ENCODE measurements at regions not wholly inside any gene's neighbourhood (a gene's known extent, or its start where the extent isn't known, plus 50 kb on each side); places are given as distances from the start of the nearest gene placed in this dataset.
"Not testable (repeated sequence)": the region's sequence is repeated elsewhere in the genome, so short reads cannot be mapped to it uniquely, and the experiment has no call there.

DNA sequence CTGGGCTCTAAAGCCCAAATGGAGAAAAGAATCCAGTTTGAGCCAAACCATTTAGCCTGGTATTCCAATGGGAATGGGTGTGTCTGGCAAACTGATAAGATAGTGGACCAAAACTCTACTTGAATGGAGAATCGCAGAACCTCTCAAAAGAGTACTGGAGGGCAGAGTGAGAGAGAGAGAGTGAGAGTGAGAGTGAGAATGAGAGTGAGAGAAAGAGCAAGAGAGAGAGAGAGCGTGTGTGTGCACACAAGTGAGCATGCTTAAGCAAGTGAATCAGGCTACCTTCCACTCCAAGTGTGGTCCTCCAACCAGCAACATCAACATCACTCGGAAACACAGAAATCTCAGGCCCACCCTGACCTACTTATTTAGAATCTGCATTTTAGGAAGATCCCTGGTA is 58.8 kb downstream of the UQCRFS1 start:
- DNase-seq (ENCODE audit: low spot score), result no peak

DNA sequence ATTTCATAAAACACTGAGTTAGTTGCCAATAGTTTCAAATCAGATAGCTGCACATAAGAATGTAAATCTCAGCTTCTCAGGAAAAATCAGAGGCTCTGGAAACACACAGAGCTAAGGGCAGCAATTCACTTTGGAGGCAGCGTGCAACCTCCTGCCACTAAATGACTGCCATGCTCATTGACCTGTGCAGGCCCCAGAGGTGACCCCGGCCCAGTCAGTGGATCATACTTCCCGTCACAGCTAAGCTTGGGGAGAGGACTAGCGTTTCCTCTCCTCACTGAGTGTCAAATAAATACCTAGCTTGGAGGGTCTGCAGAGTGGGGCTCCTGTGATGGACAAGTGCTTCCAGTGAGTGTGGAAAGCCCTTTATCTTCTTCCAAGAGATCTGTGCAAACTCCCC is 67.2 kb downstream of the UQCRFS1 start:
- no peak for DNase-seq (ENCODE audit: low spot score)

DNA sequence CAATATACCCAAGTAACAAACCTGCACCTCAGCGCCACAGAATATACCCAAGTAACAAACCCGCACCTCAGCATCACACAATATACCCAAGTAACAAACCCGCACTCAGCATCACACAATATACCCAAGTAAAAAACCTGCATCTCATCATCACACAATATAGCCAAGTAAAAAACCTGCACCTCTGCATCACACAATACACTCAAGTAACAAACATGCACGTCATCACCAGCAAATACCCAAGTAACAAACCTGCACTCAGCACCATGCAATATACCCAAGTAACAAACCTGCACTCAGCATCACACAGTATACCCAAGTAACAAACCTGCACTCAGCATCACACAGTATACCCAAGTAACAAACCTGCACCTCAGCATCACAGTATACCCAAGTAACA is 69.8 kb downstream of the UQCRFS1 start:
- DNase-seq (ENCODE audit: low spot score), result no peak

DNA sequence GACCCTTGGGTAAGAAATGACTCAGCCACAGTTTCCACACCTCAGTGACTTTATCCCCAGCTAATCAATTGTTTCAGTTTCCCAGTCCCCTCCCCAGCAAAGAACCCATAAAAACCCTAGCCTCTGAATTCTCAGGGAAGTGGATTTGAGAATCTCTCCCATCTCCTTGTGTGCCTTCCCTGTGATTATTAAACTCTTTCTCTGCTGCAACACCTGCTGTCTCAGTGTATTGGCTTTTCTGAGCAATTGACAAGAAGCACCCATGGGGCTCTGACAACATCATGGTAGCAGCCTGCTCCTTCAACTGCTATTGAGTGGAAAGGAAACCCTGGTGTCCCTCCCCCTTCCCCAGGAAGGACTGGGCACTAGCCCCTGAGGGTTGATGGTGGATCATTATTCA is 73.7 kb downstream of the UQCRFS1 start:
- no peak for DNase-seq (ENCODE audit: low spot score)

DNA sequence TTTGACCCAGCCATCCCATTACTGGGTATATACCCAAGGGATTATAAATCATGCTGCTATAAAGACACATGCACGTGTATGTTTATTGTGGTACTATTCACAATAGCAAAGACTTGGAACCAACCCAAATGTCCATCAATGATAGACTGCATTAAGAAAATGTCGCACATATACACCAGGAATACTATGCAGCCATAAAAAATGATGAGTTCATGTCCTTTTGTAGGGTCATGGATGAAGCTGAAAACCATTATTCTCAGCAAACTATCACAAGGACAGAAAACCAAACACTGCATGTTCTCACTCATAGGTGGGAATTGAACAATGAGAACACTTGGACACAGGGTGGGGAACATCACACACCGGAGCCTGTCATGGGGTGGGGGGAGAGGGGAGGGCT is 74.7 kb downstream of the UQCRFS1 start:
- not testable (repeated sequence) for DNase-seq (ENCODE audit: low spot score)

DNA sequence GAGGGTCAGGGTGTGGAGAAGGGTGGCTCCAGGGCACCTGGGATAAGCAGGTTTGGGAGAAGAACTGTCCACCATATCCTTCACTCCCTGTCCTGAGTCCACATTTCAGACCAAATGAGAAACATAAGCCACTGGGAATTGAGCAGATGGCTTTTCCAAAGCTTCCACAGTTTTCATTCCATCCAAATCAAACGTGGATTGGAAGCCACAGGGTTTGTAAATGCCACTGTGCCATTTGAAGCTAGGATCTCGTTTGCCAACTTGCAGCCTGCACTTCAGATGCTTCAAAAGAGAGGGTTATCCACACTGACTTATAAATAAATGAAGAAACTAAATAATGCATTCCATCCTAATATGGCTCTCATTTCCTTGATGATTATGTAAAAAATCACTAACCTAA is 81.5 kb downstream of the UQCRFS1 start:
- no peak for DNase-seq (ENCODE audit: low spot score)

DNA sequence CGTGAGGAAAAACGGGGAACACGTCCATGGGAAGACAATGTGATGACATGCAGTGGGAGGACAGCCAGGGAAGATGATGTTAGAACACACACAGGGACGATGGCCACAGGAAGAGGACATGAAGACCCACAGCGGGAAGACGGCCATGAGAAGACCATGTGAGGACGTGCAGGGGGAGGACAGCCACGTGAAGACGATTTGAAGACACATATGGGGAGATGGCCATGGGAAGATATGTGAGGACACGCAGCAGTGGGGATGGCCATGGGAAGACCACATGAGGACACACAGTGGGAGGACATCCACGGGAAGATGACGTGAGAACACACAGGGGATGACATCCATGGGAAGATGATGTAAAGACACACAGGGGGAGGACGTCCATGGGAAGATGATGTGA is 83.8 kb downstream of the UQCRFS1 start:
- no peak for DNase-seq (ENCODE audit: low spot score)

DNA sequence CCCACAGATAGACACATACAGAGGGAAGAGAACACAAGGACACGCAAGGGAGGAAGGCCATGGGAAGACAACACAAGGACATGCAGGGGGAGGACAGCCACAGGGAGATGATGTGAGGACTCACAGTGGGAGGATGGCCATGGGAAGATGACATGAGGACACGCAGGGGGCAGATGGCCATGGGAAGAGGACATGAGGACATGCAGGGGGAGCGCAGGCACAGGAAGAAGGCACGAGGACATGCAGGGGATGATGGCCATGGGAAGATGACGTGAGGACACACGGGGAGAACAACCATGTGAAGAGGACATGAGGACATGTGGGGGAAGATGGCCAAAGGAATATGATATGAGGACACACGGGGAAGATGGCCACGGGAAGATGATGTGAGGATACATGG is 84.7 kb downstream of the UQCRFS1 start:
- DNase-seq (ENCODE audit: low spot score), result no peak

DNA sequence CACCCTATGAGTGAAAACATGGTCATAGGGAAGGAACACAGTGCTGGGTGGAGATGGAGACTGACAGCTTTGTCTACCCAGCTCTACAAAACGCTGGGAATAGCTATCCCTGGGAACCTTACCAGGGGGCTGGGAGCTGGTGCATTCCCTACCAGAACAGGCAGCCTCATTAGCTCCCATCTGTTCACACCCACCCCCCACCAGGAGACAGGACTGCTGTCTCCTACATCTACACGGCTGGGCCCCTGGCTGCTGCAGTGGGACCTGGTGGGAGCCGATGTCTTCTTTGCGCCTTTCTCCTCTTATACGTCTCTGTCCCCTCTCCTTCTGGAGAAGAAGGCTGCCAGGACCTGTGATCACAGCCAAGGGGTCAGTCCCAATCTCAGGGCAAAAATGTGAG is 90.8 kb downstream of the UQCRFS1 start:
- peak; percentile 75 for DNase-seq (ENCODE audit: low spot score)

DNA sequence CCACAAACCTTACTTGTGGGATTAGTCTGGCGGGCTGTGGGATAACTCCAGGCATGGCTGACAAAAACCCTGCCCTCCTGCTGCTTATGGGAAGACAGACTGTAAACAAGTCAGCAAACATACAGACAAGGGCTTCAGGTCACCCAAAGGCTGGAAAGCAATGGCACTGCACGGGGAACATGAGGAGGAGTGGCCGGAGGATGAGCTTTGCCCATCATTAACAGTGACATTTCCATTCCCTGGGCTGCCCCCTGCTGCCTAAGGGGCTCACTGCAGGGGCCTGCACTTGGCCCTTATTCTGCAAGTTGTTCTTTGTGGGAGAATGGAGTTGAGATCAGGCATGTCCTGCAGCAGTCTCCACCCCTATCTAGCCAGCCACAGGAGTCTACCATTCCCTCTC is 91.3 kb downstream of the UQCRFS1 start:
- peak; percentile 55 for DNase-seq (ENCODE audit: low spot score)

DNA sequence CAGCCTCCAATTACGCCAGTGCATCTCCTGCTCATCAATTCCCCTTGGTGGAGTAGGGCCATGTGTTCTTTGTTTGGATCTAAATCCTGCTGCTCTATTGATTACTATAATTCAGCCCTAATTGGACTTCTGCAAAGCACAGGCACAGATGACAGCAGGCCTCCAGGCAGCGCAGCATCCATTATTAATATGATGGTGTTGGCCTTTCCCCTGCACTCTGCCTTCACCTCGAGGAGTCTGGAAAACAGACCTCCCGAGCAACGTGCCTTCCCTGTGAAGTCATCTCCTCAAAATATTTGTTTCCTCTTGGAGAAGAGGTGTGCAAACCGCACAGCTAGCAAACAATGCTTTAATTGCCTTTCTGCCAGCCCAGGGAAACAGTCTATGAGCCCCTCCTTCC is 92.5 kb downstream of the UQCRFS1 start:
- peak; percentile 11 for DNase-seq (ENCODE audit: low spot score)

DNA sequence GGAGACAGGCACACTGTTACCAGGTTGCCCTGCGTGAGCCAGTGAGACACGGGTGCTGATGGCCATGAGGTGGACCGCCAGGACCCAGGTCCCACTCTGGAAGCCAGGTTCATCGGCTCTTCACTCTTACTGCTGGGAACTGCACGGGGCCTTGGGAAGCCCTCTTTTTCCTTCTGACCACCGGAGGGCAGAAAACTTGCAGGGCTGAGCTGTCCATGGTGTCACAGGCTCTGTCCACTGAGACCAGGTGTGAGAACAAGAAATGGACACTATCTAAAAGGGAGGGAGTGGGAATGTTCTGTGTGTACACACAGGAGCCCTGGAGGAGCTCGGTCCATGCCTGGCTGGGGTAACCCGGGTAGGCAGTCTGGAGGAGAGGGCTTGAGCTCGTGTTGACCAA is 93.4 kb downstream of the UQCRFS1 start:
- DNase-seq (ENCODE audit: low spot score), result peak; percentile 69

DNA sequence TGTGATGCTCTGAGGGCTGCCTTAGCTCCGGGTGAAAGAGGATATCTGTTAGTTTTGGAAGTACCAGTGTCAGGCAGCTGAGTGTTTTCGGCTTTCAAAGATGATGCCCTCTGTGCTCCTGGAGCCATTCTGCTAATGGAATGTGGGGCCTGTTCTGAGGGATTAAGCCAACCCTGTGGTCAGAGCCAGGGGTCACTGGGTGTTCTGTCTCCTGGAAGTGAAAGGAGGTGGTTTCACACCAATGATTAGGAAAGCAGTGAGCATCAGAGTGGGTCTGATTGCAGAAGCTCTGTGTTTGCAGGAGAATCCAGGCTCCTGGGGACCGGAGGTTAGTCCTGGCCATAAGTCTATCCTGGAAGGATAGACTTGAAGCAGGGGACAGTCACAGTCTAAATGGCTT is 94.6 kb downstream of the UQCRFS1 start:
- DNase-seq (ENCODE audit: low spot score), result peak; percentile 2

DNA sequence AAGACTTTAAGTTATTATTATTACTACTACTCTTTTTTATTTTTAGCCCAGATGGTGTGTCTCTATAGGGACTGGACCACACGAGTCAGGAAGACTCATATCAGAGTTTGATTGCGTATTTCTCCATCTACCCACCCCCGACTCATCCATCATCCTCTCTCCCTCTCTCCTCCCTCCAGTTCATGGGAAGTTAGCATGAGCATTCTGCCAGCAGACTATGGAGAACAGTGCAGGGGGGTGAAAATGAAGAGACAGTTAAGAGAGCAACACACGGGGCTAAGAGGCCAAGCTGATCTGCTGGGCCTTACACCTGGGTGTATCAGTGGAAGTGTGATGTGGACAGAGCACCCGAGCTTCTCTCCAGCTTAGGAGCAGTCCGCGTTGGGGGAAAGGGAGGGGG is 95.0 kb downstream of the UQCRFS1 start:
- DNase-seq (ENCODE audit: low spot score), result peak; percentile 39

DNA sequence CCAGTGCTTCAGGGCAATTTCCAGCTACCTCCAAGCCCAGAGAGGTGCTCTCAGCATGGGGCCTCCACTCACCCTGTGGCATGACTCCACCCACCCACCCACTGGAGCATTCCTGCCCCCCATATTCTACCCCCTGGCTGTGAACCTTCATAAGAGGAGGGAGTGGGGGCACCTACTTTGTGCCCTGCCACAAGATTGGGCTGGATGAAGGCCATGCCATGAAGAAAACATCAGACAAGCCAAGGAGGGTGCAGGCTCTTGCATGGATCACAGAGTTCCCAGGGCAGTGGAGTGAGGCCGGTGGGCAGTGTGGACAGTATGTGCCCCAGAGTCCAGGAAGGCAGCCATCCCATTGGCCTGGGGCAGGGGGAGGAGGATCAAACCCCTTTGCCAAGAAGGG is 97.8 kb downstream of the UQCRFS1 start:
- peak; percentile 79 for DNase-seq (ENCODE audit: low spot score)

DNA sequence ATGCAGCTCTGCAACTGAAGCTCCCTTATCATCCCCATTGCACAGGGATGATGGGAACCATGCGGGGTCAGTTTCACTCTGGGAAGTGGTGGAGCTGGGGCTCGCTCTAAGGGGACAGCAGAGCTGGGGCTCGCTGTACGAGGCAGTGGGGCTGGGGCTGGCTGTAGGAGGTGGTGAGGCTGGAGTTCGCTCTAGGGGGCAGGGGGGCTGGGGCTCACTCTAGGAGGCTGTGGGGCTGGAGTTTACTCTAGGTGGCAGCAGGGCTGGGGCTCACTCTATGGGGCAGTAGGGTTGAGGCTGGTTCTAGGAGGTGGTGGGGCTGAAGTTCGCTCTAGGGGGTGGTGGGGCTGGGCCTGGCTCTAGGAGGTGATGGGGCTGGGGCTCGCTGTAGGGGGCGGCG is 99.1 kb downstream of the UQCRFS1 start:
- no peak for DNase-seq (ENCODE audit: low spot score)

DNA sequence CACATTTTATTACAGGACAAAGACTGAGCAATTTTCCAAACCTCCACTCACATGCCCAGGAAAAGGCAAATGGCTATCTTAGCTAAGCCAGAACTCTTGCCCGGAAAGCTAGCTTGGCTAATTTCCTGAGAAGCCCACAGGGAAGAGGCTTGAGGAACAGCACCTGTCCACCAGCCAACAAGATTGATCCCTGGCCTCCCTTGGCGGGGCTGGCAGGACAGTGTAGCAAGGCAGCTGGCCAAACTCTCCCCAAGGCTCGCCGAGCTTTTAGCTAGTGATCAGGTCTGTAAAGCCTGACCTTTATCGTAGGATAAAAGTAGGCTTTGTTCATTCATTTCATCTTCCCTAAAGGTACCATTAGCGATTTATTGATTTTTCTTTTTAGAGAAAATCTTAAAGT is 101.4 kb downstream of the UQCRFS1 start:
- DNase-seq (ENCODE audit: low spot score), result no peak

DNA sequence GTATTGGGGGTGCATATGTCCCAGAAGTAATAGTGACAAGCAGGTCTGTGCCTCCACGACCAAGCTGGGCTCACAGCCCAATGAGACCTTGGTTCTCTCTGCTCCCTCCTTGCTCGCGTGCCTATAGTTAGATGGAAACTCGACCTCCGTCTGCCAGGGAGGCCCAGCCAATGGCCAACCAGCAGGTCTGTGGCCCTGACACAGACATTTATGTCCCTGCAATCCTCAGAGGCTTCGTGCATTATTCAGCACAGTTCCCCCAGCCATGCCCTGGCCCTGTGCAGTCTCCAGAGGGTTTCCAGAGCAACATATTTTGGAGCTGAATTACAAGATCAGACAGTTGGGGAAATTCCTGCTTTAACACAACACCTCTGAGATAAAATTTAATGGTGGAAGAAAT is 105.1 kb downstream of the UQCRFS1 start:
- DNase-seq (ENCODE audit: low spot score), result no peak

DNA sequence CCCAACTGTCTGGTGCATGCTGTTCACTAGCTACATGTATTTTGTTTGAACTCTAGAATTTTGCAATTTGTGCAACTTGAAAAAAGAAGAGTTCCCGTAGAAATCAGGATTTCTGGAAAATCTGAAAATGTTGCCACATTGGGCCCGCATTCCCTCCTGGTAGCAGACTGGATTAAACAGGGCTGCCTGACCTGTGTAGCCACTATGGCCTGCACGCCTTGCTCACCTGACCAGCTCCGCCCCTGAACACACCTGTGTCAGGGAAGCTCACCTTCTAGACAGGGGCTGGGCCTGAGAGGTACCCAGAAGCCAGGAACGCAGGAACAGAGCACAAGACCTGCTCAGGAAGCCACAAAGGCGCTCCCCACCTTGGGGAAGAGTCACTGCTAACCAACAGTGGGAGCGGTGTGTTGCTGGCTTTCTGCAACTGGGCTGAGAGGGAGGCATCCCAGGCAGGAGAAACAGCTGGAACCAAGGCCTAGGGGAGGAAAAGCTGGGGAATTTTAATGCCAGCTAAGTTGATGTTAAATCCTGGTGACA is 106.5 kb downstream of the UQCRFS1 start:
- peak; percentile 57 for DNase-seq (ENCODE audit: low spot score)

DNA sequence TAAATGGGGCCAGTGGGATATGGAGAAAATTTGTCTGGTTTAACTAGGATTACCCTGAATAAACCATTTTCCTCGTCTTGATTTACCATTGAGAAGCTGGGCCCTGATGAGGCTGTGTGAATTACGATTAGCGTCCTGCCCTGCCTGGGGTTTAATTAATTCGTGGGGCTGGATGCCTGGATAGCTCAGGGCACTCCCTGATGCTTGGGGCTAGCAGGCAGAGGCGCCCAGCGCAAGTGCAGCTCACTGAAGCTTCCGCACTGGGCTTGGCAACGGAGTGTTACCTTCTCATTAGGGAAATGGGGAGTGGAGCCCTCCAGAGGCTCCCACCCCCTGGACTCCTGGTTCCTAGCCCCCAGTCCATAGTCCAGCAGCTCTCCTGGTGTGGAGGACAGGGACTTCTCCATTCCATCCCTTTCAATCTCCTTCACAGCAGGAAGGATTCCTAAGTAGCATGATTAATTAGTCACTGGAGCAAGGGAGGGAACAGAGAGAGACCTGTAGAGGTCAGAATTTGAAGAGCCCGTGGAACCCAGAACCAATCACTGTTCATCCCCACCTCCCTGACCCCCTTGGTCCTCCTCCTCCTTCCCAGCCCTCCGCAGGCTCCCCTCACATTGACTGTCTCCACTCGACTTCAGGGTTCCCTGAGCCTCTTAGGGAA is 107.2 kb downstream of the UQCRFS1 start:
- DNase-seq (ENCODE audit: low spot score), result peak; percentile 43

DNA sequence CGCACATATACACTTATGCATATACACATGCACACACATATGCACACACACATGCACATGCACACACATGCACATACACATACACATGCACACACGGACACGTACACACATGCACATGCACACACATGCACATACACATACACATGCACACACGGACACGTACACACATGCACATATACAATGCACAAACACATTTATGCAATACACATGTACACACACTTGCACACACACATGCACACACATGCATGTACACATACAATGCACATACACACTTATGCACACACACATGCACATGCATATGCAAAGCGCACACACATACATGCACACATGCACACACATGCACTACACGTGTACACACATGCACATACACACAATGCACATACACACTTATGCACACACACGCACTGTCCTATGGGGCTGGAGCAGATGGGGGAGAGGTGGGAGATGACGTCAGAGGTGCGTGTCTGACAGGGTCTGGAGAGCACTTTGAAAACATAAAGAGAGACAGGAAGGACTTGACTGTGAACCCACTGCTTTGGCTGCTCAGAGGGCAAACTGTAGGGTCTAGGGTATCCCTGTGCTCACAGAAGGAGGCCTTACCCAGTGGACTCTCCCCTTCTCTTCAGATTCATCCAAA is 108.2 kb downstream of the UQCRFS1 start:
- peak; percentile 45 for DNase-seq (ENCODE audit: low spot score)

DNA sequence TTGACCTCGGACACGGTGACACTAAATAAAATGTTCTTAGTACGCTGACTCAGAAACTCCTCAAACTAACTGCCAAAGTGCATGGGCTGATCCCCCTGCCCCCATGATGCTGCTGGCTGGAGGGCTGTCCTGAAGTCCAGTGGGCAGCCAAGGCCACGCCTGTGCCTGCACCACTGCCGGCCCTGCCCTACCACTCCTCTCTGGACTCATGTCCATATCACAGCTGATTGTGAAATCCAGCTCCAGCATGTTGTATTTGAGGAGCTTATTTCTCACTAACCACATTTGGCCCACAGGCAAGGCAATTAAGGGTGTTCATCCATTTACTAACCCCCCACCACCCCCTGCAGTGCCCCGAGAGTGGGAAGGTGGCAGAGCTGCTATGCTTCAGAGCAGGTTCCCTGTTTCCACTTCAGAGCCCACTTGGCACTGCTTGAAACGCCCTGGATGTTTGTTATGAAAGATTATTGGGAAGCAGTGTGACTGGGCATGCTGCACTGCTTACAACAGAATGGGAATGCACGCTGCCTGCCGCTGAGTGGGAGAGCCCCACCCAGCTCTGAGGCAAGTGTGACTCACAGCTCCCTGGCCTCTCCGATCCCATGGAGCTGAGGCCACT is 114.0 kb downstream of the UQCRFS1 start:
- peak; percentile 89 for DNase-seq (ENCODE audit: low spot score)

DNA sequence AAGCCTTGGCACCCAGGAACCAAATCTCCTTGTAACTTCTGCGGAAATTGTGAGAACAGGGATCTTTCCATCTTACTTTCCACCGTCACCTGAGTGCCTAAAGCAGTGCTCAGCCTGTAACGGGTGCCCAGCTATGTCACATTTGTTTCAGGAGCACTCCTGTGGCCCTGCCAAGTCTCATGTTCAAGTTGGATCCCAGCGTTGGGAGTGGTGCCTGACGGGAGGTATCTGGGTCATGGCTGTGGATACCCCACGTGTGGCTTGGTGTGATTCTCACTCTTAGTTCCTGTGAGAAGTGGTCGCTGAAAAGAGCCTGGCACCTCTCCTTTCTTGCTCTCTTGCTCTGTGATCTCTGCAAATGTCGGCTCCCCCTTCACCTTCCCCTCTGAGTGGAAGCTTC is 114.9 kb downstream of the UQCRFS1 start:
- DNase-seq (ENCODE audit: low spot score), result no peak
